Transverse colon (tissue), 4 donors: ENCODE measurements at regions not wholly inside any gene's neighbourhood (a gene's known extent, or its start where the extent isn't known, plus 50 kb on each side); places are given as distances from the start of the nearest gene placed in this dataset.
"Not testable (repeated sequence)": the region's sequence is repeated elsewhere in the genome, so short reads cannot be mapped to it uniquely, and the experiment has no call there.

Source experiments
- DNase-seq: peaks from one replicate; pipeline ENCODE4 v3.0.0-alpha.2; 2019
- H3K27ac ChIP-seq, 4 donors: fragments of 200-600 bp; sonication (generic); 2 replicates each; pipeline ENCODE4 v1.5.1; 2016 to 2018; ENCODE audit warnings: inconsistent platforms in 4 of 4
- H3K27me3 ChIP-seq: fragments of 200-600 bp; sonication (generic); 2 replicates; pipeline ENCODE4 v1.5.1; 2017; ENCODE audit warnings: inconsistent platforms
- H3K36me3 ChIP-seq, 4 donors: fragments of 200-600 bp; sonication (generic); 2 replicates each; pipeline ENCODE4 v1.5.1; 2017 to 2019; ENCODE audit warnings: inconsistent platforms in 4 of 4
- H3K4me1 ChIP-seq, 4 donors: fragments of 200-600 bp; sonication (generic); 2 replicates each; pipeline ENCODE4 v1.5.1; 2017 to 2020; ENCODE audit warnings: inconsistent platforms in 4 of 4
- H3K4me3 ChIP-seq, 4 donors: fragments of 200-600 bp; sonication (generic); 1 replicate in 1 of 4; 2 replicates in 3 of 4; pipeline versions ENCODE4 v1.5.1 to v1.6.1; 2017 to 2019; ENCODE audit warnings: inconsistent platforms in 4 of 4
- H3K9me3 ChIP-seq, 2 donors: fragments of 200-600 bp; sonication (generic); 2 replicates each; pipeline ENCODE4 v1.5.1; 2017 to 2019; ENCODE audit warnings: inconsistent platforms in 2 of 2
- EP300 ChIP-seq: sonication (generic); formaldehyde crosslinking; IDR thresholded peaks from one replicate; pipeline ENCODE4 v1.6.1; 2017; ENCODE audit warnings: antibody characterized with exemption, low read depth
- POLR2A ChIP-seq: fragments of 450-650 bp; IDR thresholded peaks from one replicate; pipeline ENCODE4 v1.6.1; 2016; ENCODE audit warnings: antibody characterized with exemption, mild to moderate bottlenecking, moderate library complexity
- POLR2AphosphoS5 ChIP-seq, 3 donors: sonication (generic); formaldehyde crosslinking; IDR thresholded peaks; one replicate each; pipeline ENCODE4 v1.6.1; 2016; ENCODE audit warnings: antibody characterized with exemption in 3 of 3
- WGBS, 2 donors: methylation state at CpG; one replicate each; pipeline ENCODE4 v1.1.5; 2018; ENCODE audit warnings: low coverage in 1 of 2; 5-methylcytosine and 5-hydroxymethylcytosine counted together
- in situ Hi-C, 4 donors: fragments of 200-750 bp; cut with MboI; loops; one replicate each; pipeline versions ENCODE4 v1.15.0 to v1.15.1; 2017; ENCODE audit warnings: low sequenced_read_pairs in 3 of 4, low pct_ligation_motif_present in 1 of 4, low pct_unique_long_range_greater_than_20kb in 1 of 4
- intact Hi-C: fragments of 100-400 bp; cut with DNase I; formaldehyde crosslinking; loops from one replicate; pipeline ENCODE4 v1.15.1; 2023; ENCODE audit warnings: low total_unique reads
- TF ChIP-seq, protein P1 (sequence below), 5 experiments: fragments of 200-600 bp in 3 of 5; fragments of 450-650 bp in 2 of 5; sonication (generic) in 3 of 5; IDR thresholded peaks; 1 replicate in 2 of 5; 2 replicates in 3 of 5; pipeline ENCODE4 v1.5.1; 2016 to 2017; ENCODE audit warnings: antibody characterized with exemption in 5 of 5, inconsistent platforms in 3 of 5, mild to moderate bottlenecking in 2 of 5, moderate library complexity in 1 of 5

DNA sequence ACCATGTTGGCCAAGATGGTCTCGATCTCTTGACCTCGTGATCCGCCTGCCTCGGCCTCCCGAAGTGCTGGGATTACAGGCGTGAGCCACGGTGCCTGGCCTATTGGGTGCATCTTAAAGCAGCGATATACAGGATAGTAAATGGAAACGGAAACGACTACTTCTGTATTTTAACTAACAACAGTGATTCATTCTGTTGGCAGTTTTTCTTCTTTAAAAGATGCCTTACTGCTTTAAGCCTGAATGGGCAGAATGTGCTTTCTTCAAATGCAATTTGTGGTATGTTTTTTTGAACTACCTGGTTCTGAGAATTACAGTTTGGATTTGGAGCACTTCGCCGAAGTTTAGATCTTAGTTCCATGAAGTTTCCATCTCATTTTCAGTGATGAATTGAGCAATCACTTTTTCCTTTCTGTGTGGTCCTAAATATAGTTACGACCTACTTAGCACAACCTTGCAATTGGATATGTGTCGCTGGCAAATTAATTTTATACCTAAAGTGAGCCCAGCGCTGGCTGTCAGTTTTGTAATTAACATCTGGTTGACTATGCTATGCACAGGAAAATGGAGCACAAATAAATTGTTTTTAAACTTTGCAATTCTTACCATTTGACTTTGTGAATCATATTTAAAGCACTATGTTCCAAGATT lies 53.6 kb upstream of the EIF5 start:
- no peak overlapping the region for H3K4me3 ChIP-seq
- peak overlapping the region; percentile 10 to 40 (median 26) for H3K27ac ChIP-seq
- no peak for DNase-seq
- WGBS, 2 donors: 63% methylated on average over 14 to 15 of the region's 15 CpGs
- in situ Hi-C loops: loop anchor here (10.0 to 25.0 kb wide), 4 partner anchors 93 to 196 kb away; partner anchors contain the start of genes LBHD2 (in 2 of the 4) and EXOC3L4 (in 1 of the 4)
- H3K36me3 ChIP-seq: no peaks in the 10 kb centered on the region
- TF ChIP-seq POLR2AphosphoS5 (IDR thresholded peaks at IDR 0.05): no peak
- no peak for TF ChIP-seq POLR2A
- TF ChIP-seq EP300: no peak
- TF ChIP-seq, protein P1, sequence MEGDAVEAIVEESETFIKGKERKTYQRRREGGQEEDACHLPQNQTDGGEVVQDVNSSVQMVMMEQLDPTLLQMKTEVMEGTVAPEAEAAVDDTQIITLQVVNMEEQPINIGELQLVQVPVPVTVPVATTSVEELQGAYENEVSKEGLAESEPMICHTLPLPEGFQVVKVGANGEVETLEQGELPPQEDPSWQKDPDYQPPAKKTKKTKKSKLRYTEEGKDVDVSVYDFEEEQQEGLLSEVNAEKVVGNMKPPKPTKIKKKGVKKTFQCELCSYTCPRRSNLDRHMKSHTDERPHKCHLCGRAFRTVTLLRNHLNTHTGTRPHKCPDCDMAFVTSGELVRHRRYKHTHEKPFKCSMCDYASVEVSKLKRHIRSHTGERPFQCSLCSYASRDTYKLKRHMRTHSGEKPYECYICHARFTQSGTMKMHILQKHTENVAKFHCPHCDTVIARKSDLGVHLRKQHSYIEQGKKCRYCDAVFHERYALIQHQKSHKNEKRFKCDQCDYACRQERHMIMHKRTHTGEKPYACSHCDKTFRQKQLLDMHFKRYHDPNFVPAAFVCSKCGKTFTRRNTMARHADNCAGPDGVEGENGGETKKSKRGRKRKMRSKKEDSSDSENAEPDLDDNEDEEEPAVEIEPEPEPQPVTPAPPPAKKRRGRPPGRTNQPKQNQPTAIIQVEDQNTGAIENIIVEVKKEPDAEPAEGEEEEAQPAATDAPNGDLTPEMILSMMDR (IDR thresholded peaks at IDR 0.05): no peak
- no peaks in the 10 kb centered on the region for H3K9me3 ChIP-seq
- peaks cover 79% of the 10 kb centered on the region for H3K27me3 ChIP-seq
- H3K4me1 ChIP-seq: peaks cover 0 to 21% (median 10%) of the 10 kb centered on the region in 4 donors
- intact Hi-C loops: no loop called here

DNA sequence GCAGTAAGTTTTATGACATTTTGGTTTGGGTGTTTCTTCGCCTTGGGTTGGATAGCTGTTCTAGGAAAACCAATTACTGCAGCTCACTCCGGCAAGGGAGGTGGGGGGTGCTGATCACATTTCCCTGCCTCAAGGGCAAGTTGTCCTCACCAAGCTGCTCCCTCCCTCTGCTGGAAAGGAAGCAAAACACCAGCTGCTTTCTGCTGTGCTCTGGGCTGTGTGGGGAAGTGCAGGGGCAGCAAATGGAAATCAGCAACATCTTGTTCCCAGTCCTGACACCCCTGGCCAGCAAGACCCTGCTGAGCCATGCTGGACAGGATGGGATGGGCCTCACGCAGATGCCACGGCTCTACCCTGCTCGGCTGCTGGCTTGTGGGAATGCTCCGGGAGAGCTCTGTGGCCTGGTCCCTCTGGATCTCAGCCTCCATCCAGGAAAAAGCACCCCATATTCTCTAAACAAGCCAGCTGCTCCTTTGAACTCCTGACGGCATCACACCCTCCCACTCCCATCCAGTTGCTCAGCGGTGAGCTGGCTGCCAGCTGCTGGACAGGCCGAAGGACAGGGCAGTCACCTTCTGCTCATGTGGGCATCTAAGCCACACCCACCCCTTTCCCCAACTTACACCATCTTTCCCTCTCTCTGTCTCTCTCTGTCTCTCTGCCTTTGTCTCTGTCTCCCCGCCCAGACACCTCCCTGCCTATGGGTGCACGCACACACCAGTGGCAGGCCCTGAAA lies 52.4 kb upstream of the EIF5 start:
- WGBS, 2 donors: 65% methylated on average over 11 of the region's 11 CpGs; no CpG with 5 or more reads in 1 of the 2 donors
- no peak overlapping the region for H3K4me3 ChIP-seq
- no peaks in the 10 kb centered on the region for H3K9me3 ChIP-seq
- in situ Hi-C loops (loop anchor here (10.0 to 25.0 kb wide), 4 partner anchors 94 to 197 kb away; partner anchors contain the start of genes LBHD2 (in 2 of the 4) and EXOC3L4 (in 1 of the 4)), intact Hi-C loops (no loop called here)
- H3K27me3 ChIP-seq: peaks cover 66% of the 10 kb centered on the region
- H3K27ac ChIP-seq: peak overlapping the region in 2 of 4 donors; percentile 28 to 40
- no peaks in the 10 kb centered on the region for H3K36me3 ChIP-seq
- DNase-seq: peak; percentile 53
- TF ChIP-seq EP300: no peak
- TF ChIP-seq, protein P1 (IDR thresholded peaks at IDR 0.05): peak in 4 of 5 experiments; percentile 23 to 45 (median 30)
- H3K4me1 ChIP-seq: peaks cover 0 to 21% (median 10%) of the 10 kb centered on the region in 4 donors

DNA sequence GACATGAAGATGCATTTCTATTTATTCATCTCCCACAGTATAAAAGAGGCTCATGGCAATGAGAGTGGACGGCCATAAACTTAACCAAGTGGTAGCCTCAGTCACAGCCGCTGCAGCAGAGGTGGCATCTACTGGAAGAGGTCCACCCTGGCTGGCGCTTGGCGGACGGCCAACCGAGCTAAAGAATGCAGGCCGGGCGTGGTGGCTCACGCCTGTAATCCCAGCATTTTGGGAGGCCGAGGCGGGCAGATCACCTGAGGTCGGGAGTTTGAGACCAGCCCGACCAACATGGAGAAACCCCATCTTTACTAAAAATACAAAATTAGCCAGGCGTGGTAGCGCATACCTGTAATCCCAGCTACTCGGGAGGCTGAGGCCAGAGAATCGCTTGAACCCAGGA lies 51.7 kb upstream of the EIF5 start:
- peaks cover 60% of the 10 kb centered on the region for H3K27me3 ChIP-seq
- H3K4me3 ChIP-seq, H3K9me3 ChIP-seq, DNase-seq, intact Hi-C loops, H3K27ac ChIP-seq, H3K36me3 ChIP-seq: not testable (repeated sequence)
- WGBS, 2 donors: 83% methylated on average over 17 of the region's 17 CpGs; no CpG with 5 or more reads in 1 of the 2 donors
- H3K4me1 ChIP-seq: peaks cover 0 to 21% (median 10%) of the 10 kb centered on the region in 4 donors
- in situ Hi-C loops: loop anchor here (10.0 to 25.0 kb wide), 4 partner anchors 95 to 198 kb away; partner anchors contain the start of genes LBHD2 (in 2 of the 4) and EXOC3L4 (in 1 of the 4)

DNA sequence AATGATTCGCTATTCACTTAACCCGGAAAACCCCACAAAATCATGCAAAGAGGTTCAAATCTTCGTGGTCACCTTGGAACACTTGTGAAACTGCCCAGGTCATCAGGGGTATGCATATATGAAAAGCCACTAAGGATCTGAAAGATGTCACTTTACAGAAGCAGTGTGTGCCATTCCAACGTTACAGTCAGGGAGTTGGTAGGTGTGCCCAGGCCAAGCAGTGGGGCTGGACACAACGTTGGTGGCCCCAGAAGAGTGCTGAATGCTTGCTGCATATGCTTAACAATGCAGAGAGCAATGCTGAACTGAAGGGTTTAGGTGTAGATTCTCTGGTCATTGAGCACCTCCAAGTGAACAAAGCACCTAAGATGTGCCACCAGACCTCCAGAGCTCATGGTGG lies 51.1 kb upstream of the EIF5 start:
- no peak for DNase-seq
- intact Hi-C loops (no loop called here), in situ Hi-C loops (loop anchor here (10.0 to 25.0 kb wide), 4 partner anchors 96 to 198 kb away; partner anchors contain the start of genes LBHD2 (in 2 of the 4) and EXOC3L4 (in 1 of the 4))
- no peak overlapping the region for H3K4me3 ChIP-seq
- H3K27me3 ChIP-seq: peaks cover 54% of the 10 kb centered on the region
- no peaks in the 10 kb centered on the region for H3K9me3 ChIP-seq
- no peak overlapping the region for H3K27ac ChIP-seq
- H3K36me3 ChIP-seq: no peaks in the 10 kb centered on the region
- TF ChIP-seq, protein P1 (IDR thresholded peaks at IDR 0.05): no peak
- TF ChIP-seq POLR2A (no peak), EP300 (no peak), POLR2AphosphoS5 (IDR thresholded peaks at IDR 0.05) (no peak)
- WGBS, 2 donors: 77 to 100% methylated on average over 2 to 5 of the region's 5 CpGs
- peaks cover 0 to 21% (median 10%) of the 10 kb centered on the region in 4 donors for H3K4me1 ChIP-seq
